Endothelial cell of umbilical vein (primary cell): ENCODE measurements at regions not wholly inside any gene's neighbourhood (a gene's known extent, or its start where the extent isn't known, plus 50 kb on each side); places are given as distances from the start of the nearest gene placed in this dataset.

Experiments used
- BruUV-seq: library from RNA; stranded (reverse); fragments of 400-500 nt; replicated peaks from 2 replicates; lab custom pipeline; 2021; lab: Mats Ljungman, UMichigan
- CTCF ChIA-PET: fragments of 300-600, 350-600 bp; sonication (Branson Sonifier 250); formaldehyde crosslinking; loops from one replicate; lab custom pipeline; 2021; ENCODE audit warnings: antibody characterized with exemption, inconsistent platforms; lab: Charles Lee
- POLR2A ChIA-PET: fragments of 300-600, 350-600 bp; sonication (Branson Sonifier 250); formaldehyde crosslinking; loops from one replicate; lab custom pipeline; 2021; ENCODE audit warnings: antibody characterized with exemption, inconsistent platforms; lab: Charles Lee
- DNase-seq: peaks from one replicate; pipeline ENCODE4 v3.0.0-alpha.2; 2011; ENCODE audit warnings: low read depth, low spot score
- FAIRE-seq: peaks from 2 replicates; lab custom pipeline; 2011; peaks lifted over from hg19 to GRCh38; lab: Jason Lieb, UNC
- H2AFZ ChIP-seq: 2 replicates; pipeline ENCODE4 v1.6.0; 2012; ENCODE audit warnings: low read depth, low read length, control low read depth, inconsistent platforms
- H3K27ac ChIP-seq: 2 replicates; pipeline ENCODE4 v1.5.1; 2011; ENCODE audit warnings: low read depth, mild to moderate bottlenecking, control low read depth, low read length, moderate library complexity; ENCODE audit not compliant: insufficient read depth
- H3K27me3 ChIP-seq, 2 experiments: 2 replicates each; pipeline versions ENCODE4 v1.6.0 to v1.6.1; 2011; ENCODE audit warnings: low read length in 2 of 2, mixed read lengths in 1 of 2; ENCODE audit not compliant: control insufficient read depth in 2 of 2, insufficient read depth in 2 of 2
- H3K36me3 ChIP-seq, 2 experiments: 2 replicates in 1 of 2; 3 replicates in 1 of 2; pipeline ENCODE4 v1.5.1; 2011; ENCODE audit warnings: low read length in 2 of 2, mild to moderate bottlenecking in 1 of 2, moderate library complexity in 1 of 2; ENCODE audit not compliant: control insufficient read depth in 2 of 2, insufficient read depth in 2 of 2; ENCODE audit errors: extremely low read depth in 1 of 2
- H3K4me1 ChIP-seq: 3 replicates; pipeline ENCODE4 v1.5.1; 2011; ENCODE audit warnings: mild to moderate bottlenecking, low read length; ENCODE audit not compliant: control insufficient read depth, insufficient read depth; ENCODE audit errors: extremely low read depth
- H3K4me2 ChIP-seq: 2 replicates; pipeline ENCODE4 v1.6.1; 2011; ENCODE audit warnings: low read length, control low read depth, mixed read lengths; ENCODE audit not compliant: insufficient read depth
- H3K4me3 ChIP-seq, 3 experiments: fragments of 200-600 bp in 1 of 3; sonication (generic), shearing (Covaris generic) in 1 of 3; replicated peaks in 1 of 3; 2 replicates each; pipeline ENCODE4 v1.5.1; 2011 to 2016; ENCODE audit warnings: control low read depth in 3 of 3, low read length in 3 of 3, mild to moderate bottlenecking in 2 of 3, inconsistent platforms in 1 of 3, low read depth in 1 of 3, moderate library complexity in 1 of 3; ENCODE audit not compliant: insufficient read depth in 1 of 3
- H3K79me2 ChIP-seq: 2 replicates; pipeline ENCODE4 v1.6.0; 2012; ENCODE audit warnings: low read length, inconsistent platforms; ENCODE audit not compliant: control insufficient read depth, insufficient read depth
- H3K9ac ChIP-seq: replicated peaks from 2 replicates; pipeline ENCODE3; 2011; ENCODE audit warnings: low read length, control low read depth; ENCODE audit not compliant: insufficient read depth; ENCODE audit errors: extremely low read depth
- H3K9me1 ChIP-seq: replicated peaks from 3 replicates; pipeline ENCODE4 v1.6.0; 2011; ENCODE audit warnings: mild to moderate bottlenecking, low read length; ENCODE audit not compliant: control insufficient read depth, insufficient read depth; ENCODE audit errors: extremely low read depth
- H3K9me3 ChIP-seq: replicated peaks from 2 replicates; pipeline ENCODE4 v1.5.1; 2012; ENCODE audit warnings: low read length, inconsistent platforms; ENCODE audit not compliant: control insufficient read depth, insufficient read depth
- H4K20me1 ChIP-seq: replicated peaks from 2 replicates; pipeline ENCODE3; 2011; ENCODE audit warnings: mild to moderate bottlenecking, low read length; ENCODE audit not compliant: control insufficient read depth, insufficient read depth; ENCODE audit errors: extremely low read depth
- EZH2 ChIP-seq: IDR thresholded peaks from 2 replicates; pipeline ENCODE4 v1.6.1; 2012; ENCODE audit warnings: borderline replicate concordance, low read depth, mild to moderate bottlenecking, moderate library complexity, low read length, inconsistent platforms; ENCODE audit not compliant: severe bottlenecking
- FOS ChIP-seq: IDR thresholded peaks from 2 replicates; pipeline ENCODE4 v1.6.1; 2011; ENCODE audit warnings: mild to moderate bottlenecking, low read length, moderate library complexity, borderline replicate concordance; ENCODE audit not compliant: insufficient read depth
- GATA2 ChIP-seq: IDR thresholded peaks from 2 replicates; pipeline ENCODE4 v1.7.0; 2011; ENCODE audit warnings: low read depth, mild to moderate bottlenecking, moderate library complexity, mixed read lengths, low read length; ENCODE audit not compliant: insufficient read length, insufficient read depth
- JUN ChIP-seq: IDR thresholded peaks from 2 replicates; pipeline ENCODE4 v1.6.1; 2011; ENCODE audit warnings: borderline replicate concordance, low read depth; ENCODE audit not compliant: insufficient read length, insufficient read depth
- MYC ChIP-seq: IDR thresholded peaks from one replicate; pipeline ENCODE4 v1.6.1; 2011; ENCODE audit warnings: mild to moderate bottlenecking, low read depth, low read length
- POLR2A ChIP-seq: IDR thresholded peaks from 2 replicates; pipeline ENCODE4 v1.6.1; 2012; ENCODE audit warnings: low read depth, mild to moderate bottlenecking, control low read depth, low read length
- POLR2AphosphoS5 ChIP-seq: IDR thresholded peaks from 2 replicates; pipeline ENCODE4 v1.6.1; 2012; ENCODE audit warnings: low read depth, mild to moderate bottlenecking, control low read depth, low read length, moderate library complexity; ENCODE audit not compliant: insufficient read depth
- dilution Hi-C: fragments of 300-500 bp; cut with MboI; formaldehyde crosslinking; loops from one replicate; pipeline ENCODE4 v1.15.0; 2019; ENCODE audit warnings: low sequenced_read_pairs; ENCODE audit not compliant: extremely low pct_ligation_motif_present
- intact Hi-C: fragments of 100-400 bp; cut with micrococcal nuclease; formaldehyde crosslinking; loops from one replicate; pipeline ENCODE4 v1.10.0; 2022
- TF ChIP-seq, protein P1 (sequence below), 2 donors: IDR thresholded peaks; 1 replicate in 1 of 2; 2 replicates in 1 of 2; pipeline ENCODE4 v1.5.1; 2011; ENCODE audit warnings: low read length in 2 of 2, mild to moderate bottlenecking in 2 of 2, moderate library complexity in 2 of 2, control low read depth in 1 of 2, inconsistent platforms in 1 of 2, low read depth in 1 of 2; ENCODE audit not compliant: insufficient read depth in 1 of 2; ENCODE audit errors: extremely low read depth in 1 of 2
- TF ChIP-seq, protein P2 (sequence below): IDR thresholded peaks from 2 replicates; pipeline ENCODE4 v1.6.1; 2011; ENCODE audit not compliant: insufficient read depth, insufficient read length

DNA sequence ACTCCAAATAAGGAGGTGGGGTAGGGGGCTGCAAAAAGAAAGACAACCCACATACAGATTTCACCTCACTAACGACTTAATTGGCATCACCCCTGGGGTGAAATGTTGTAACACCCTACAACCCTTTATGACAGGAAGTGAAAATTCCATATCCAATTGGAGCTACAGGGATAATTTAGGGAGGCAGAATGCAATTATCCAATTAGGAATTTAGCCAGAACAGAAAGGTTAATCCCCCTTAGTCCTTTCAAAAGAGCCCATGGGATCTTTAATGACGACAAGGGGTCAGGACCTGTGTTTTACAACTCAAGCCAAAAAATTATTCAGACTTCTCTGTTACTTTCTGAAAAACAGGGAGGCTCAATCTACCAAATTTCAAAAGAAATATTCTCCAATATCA is 1027.1 kb downstream of the TMEM182 start:
- CTCF ChIA-PET: no interaction called here
- no peaks in the 10 kb centered on the region for H3K4me1 ChIP-seq

More for the DNA sequence above, 1027.1 kb downstream of the TMEM182 start:
- Histone ChIP-seq H4K20me1 (no peaks in the 10 kb centered on the region), H3K4me3 (no peak overlapping the region), H3K79me2 (no peaks in the 10 kb centered on the region), H3K9me1 (no peaks in the 10 kb centered on the region), H3K27ac (no peak overlapping the region), H3K9me3 (peaks cover 3% of the 10 kb centered on the region), H3K4me2 (no peak overlapping the region), H3K36me3 (no peaks in the 10 kb centered on the region), H3K27me3 (no peaks in the 10 kb centered on the region), H2AFZ (no peak overlapping the region), H3K9ac (no peak overlapping the region)
- no peak for TF ChIP-seq FOS
- no peak for TF ChIP-seq EZH2
- TF ChIP-seq JUN: no peak
- TF ChIP-seq, protein P1, sequence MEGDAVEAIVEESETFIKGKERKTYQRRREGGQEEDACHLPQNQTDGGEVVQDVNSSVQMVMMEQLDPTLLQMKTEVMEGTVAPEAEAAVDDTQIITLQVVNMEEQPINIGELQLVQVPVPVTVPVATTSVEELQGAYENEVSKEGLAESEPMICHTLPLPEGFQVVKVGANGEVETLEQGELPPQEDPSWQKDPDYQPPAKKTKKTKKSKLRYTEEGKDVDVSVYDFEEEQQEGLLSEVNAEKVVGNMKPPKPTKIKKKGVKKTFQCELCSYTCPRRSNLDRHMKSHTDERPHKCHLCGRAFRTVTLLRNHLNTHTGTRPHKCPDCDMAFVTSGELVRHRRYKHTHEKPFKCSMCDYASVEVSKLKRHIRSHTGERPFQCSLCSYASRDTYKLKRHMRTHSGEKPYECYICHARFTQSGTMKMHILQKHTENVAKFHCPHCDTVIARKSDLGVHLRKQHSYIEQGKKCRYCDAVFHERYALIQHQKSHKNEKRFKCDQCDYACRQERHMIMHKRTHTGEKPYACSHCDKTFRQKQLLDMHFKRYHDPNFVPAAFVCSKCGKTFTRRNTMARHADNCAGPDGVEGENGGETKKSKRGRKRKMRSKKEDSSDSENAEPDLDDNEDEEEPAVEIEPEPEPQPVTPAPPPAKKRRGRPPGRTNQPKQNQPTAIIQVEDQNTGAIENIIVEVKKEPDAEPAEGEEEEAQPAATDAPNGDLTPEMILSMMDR (IDR thresholded peaks at IDR 0.05; ENCODE audit: extremely low read depth in 1 of 2, insufficient read depth in 1 of 2, low read depth in 1 of 2, low read length in 2 of 2): no peak
- no peak for TF ChIP-seq POLR2A
- TF ChIP-seq POLR2AphosphoS5: no peak
- no peak for TF ChIP-seq MYC
- TF ChIP-seq GATA2: no peak
- TF ChIP-seq, protein P2, sequence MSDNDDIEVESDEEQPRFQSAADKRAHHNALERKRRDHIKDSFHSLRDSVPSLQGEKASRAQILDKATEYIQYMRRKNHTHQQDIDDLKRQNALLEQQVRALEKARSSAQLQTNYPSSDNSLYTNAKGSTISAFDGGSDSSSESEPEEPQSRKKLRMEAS: no peak
- BruUV-seq: no TSS peak
- intact Hi-C loops: no loop called here
- POLR2A ChIA-PET: no interaction called here
- dilution Hi-C loops: no loop called here
- no peak for DNase-seq
- no peak for FAIRE-seq
